ENCODE measurements at regions not wholly inside any gene's neighbourhood (a gene's known extent, or its start where the extent isn't known, plus 50 kb on each side); places are given as distances from the start of the nearest gene placed in this dataset.
"Not testable (repeated sequence)": the region's sequence is repeated elsewhere in the genome, so short reads cannot be mapped to it uniquely, and the experiment has no call there.

DNA sequence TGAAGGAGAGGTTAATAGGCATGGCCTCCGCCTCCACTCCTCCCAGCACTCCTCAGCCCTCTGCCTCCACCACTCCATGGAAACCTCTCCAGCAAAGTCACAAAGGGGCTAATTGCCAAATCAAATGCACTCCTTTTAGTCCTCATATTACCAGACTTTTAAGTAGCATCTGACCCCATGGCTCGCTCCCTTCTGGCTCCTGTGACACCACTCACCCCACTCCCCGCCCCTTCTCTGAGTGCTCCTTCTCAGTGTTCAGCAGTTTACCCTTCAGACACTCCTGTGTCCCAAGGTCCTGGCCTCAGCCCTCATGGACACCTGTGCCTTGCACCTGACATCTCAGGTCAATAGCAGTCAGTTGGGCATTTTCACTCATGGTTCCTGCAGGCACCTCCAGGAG is 243.5 kb upstream of the CCL2 start:
- Histone ChIP-seq H3K27ac (no peak overlapping the region), H3K4me1 (ENCODE audit: control insufficient read depth in 1 of 2, insufficient read depth in 1 of 2, low read depth in 1 of 2, low read length in 1 of 2) (no peaks in the 10 kb centered on the region), H3K9me3 (no peaks in the 10 kb centered on the region), H3K4me3 (ENCODE audit: low read depth in 1 of 2, low read length in 1 of 2) (no peak overlapping the region), H3K27me3 (no peaks in the 10 kb centered on the region), H3K36me3 (no peaks in the 10 kb centered on the region)
- TF ChIP-seq, protein P1, sequence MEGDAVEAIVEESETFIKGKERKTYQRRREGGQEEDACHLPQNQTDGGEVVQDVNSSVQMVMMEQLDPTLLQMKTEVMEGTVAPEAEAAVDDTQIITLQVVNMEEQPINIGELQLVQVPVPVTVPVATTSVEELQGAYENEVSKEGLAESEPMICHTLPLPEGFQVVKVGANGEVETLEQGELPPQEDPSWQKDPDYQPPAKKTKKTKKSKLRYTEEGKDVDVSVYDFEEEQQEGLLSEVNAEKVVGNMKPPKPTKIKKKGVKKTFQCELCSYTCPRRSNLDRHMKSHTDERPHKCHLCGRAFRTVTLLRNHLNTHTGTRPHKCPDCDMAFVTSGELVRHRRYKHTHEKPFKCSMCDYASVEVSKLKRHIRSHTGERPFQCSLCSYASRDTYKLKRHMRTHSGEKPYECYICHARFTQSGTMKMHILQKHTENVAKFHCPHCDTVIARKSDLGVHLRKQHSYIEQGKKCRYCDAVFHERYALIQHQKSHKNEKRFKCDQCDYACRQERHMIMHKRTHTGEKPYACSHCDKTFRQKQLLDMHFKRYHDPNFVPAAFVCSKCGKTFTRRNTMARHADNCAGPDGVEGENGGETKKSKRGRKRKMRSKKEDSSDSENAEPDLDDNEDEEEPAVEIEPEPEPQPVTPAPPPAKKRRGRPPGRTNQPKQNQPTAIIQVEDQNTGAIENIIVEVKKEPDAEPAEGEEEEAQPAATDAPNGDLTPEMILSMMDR (IDR thresholded peaks at IDR 0.05): no peak

DNA sequence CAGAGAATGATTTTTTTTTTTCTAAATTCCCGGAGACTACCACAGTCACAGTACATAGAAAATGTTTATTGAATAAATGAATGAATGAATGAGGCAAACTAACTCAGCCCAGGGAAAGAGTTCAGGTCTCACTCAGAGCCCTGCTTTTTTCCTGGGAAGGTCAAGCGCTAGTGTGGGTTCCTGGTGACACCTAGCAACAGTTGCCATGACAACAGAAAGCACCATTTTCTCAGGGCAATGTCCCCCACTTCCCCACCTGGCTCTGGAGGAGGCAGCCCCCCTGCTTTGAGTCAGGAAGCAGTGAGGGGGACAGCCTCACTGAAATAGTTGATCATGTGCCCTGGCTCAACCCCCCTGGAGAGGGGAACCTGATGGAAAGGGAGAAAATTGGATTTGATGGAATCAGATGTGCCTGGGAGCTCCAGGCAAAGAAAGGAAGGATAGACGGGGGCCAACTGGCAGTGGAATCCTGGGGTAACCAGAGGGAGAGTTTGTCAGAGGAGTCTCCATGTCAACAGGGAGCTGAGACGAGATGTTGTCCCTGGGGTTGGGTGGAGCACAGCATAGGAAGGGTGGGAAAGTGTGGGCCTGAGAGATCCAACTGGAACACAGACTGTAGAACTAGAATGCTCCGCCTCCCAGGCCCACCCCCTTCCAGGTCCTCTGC is 242.2 kb upstream of the CCL2 start:
- no peak overlapping the region for H3K27ac ChIP-seq
- no peaks in the 10 kb centered on the region for H3K9me3 ChIP-seq
- no peaks in the 10 kb centered on the region for H3K36me3 ChIP-seq
- H3K27me3 ChIP-seq: no peaks in the 10 kb centered on the region
- TF ChIP-seq, protein P1 (IDR thresholded peaks at IDR 0.05): no peak
- no peaks in the 10 kb centered on the region for H3K4me1 ChIP-seq (ENCODE audit: control insufficient read depth in 1 of 2, insufficient read depth in 1 of 2, low read depth in 1 of 2, low read length in 1 of 2)
- no peak overlapping the region for H3K4me3 ChIP-seq (ENCODE audit: low read depth in 1 of 2, low read length in 1 of 2)

DNA sequence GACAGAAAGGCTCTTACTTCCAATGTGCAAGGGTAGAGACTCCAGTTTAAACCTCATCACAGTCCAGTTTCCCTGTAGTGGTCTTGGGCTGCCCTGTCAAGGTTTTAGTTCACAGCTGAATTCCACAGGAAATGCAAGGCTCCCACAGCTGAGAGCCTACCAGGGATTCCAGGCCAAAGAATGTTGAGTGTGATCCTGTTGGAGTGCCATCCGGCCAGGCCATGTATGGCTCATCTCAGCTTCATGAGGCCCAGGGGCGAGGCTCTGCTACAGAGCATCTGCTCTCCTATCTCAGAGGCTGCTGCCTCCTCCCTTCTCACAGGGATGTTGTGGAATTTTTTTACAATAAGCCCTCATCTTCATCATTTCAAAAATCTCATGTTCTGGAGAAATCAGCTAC is 239.8 kb upstream of the CCL2 start:
- no peak overlapping the region for H3K4me3 ChIP-seq (ENCODE audit: low read depth in 1 of 2, low read length in 1 of 2)
- H3K27me3 ChIP-seq: no peaks in the 10 kb centered on the region
- no peaks in the 10 kb centered on the region for H3K36me3 ChIP-seq
- TF ChIP-seq, protein P1 (IDR thresholded peaks at IDR 0.05): no peak
- H3K9me3 ChIP-seq: no peaks in the 10 kb centered on the region
- H3K27ac ChIP-seq: no peak overlapping the region
- no peaks in the 10 kb centered on the region for H3K4me1 ChIP-seq (ENCODE audit: control insufficient read depth in 1 of 2, insufficient read depth in 1 of 2, low read depth in 1 of 2, low read length in 1 of 2)

DNA sequence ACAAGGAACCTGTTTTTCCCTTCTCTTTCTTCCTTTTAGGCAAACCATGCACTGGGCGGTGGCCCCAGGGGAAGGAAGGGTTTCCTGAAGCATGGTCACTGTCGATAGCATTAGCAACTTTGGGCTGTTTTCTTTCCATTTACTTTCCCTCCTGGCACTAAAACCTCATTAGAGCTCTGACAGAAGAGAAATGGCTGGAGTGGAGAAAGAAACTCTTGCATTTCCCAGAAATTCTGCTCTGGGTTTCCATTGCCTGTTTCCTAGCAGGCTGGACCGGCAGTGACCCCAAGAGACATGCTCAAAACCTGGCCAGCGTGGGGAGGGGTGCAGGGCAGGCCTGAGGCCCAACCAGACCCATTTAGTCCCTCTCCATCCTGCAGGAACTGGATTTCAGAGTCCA is 230.7 kb upstream of the CCL2 start:
- H3K27me3 ChIP-seq: peaks cover 4% of the 10 kb centered on the region
- TF ChIP-seq, protein P1 (IDR thresholded peaks at IDR 0.05): no peak
- no peak overlapping the region for H3K27ac ChIP-seq
- H3K4me3 ChIP-seq (ENCODE audit: low read depth in 1 of 2, low read length in 1 of 2): no peak overlapping the region
- no peaks in the 10 kb centered on the region for H3K4me1 ChIP-seq (ENCODE audit: control insufficient read depth in 1 of 2, insufficient read depth in 1 of 2, low read depth in 1 of 2, low read length in 1 of 2)
- no peaks in the 10 kb centered on the region for H3K36me3 ChIP-seq
- no peaks in the 10 kb centered on the region for H3K9me3 ChIP-seq

DNA sequence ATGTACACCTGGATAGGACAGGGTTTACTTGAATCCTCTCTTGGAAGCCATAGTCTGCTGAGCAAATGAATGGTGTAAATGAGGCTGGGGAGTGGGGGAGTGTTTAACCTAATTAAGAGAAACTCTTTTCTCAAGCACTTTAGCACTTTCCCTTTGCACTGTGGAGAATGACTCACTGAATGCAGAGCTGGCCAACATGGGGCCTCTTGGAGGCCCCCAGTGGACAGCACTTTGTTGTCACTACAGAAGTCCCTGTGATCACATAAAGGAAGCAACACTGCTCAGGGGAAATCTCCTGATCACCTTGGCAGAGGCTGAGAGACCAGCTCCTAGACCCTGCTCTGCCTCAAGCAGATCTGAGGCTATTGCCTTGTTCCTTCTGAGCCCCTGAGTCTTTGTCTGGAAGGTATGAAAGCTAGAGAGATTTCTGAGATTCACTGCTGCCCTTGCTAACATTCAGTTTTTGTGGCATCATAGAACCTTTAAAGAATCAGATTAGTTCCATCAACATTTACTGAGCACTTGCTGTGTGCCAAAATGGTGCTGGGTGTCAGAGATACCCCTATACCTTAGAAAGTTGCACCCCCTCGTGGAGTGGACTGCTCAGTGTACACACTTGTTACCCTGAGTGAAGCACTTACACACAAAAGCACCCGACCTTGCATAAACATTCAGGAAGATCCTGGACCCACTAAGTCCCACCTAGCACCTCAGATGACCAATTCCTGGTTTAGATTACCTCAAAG is 230.1 kb upstream of the CCL2 start:
- Histone ChIP-seq H3K9me3 (no peaks in the 10 kb centered on the region), H3K27me3 (peaks cover 4% of the 10 kb centered on the region), H3K4me1 (ENCODE audit: control insufficient read depth in 1 of 2, insufficient read depth in 1 of 2, low read depth in 1 of 2, low read length in 1 of 2) (no peaks in the 10 kb centered on the region), H3K4me3 (ENCODE audit: low read depth in 1 of 2, low read length in 1 of 2) (no peak overlapping the region), H3K27ac (no peak overlapping the region), H3K36me3 (no peaks in the 10 kb centered on the region)
- TF ChIP-seq, protein P1 (IDR thresholded peaks at IDR 0.05): no peak

DNA sequence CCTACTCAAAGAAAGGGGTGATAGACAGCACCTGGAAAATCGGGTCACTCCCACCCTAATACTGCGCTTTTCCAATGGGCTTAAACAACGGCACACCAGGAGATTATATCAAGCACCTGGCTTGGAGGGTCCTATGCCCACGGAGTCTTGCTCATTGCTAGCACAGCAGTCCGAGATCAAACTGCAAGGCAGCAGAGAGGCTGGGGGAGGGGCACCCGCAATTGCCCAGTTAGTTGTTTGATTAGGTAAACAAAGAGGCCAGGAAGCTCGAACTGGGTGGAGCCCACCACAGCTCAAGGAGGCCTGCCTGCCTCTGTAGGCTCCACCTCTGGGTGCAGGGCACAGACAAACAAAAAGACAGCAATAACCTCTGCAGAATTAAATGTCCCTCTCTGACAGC is 224.5 kb upstream of the CCL2 start:
- H3K27ac ChIP-seq; H3K4me3 ChIP-seq (ENCODE audit: low read depth in 1 of 2, low read length in 1 of 2); H3K9me3 ChIP-seq; H3K27me3 ChIP-seq; H3K4me1 ChIP-seq (ENCODE audit: control insufficient read depth in 1 of 2, insufficient read depth in 1 of 2, low read depth in 1 of 2, low read length in 1 of 2); H3K36me3 ChIP-seq: not testable (repeated sequence)

DNA sequence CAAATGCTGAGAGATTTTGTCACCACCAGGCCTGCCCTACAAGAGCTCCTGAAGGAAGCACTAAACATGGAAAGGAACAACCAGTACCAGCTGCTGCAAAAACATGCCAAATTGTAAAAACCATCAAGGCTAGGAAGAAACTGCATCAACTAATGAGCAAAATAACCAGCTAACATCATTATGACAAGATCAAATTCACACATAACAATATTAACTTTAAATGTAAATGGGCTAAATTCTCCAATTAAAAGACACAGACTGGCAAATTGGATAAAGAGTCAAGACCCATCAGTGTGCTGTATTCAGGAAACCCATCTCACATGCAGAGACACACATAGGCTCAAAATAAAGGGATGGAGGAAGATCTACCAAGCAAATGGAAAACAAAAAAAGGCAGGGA is 222.8 kb upstream of the CCL2 start:
- not testable (repeated sequence) for H3K4me1 ChIP-seq (ENCODE audit: control insufficient read depth in 1 of 2, insufficient read depth in 1 of 2, low read depth in 1 of 2, low read length in 1 of 2); H3K27ac ChIP-seq; H3K27me3 ChIP-seq; H3K4me3 ChIP-seq (ENCODE audit: low read depth in 1 of 2, low read length in 1 of 2); H3K9me3 ChIP-seq; H3K36me3 ChIP-seq

DNA sequence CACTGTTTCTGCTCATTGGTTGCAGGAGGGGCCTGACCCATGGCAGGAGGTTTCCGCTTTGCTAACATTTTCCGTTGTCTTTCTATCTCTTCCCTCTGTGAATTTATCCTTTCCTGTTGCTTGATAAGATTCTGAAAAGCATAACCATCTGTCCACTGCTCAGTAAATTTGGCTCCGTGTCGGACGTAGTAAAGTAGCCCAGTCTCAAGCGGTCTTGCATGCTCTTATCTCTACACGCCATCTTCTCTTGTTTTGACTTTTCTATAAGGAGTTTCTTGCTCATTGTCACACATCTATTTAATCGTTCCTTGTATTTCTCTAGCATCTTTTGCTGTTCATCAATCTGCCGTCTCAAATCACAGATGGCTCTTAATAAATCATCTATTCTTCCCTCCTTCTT is 216.3 kb upstream of the CCL2 start:
- H3K27me3 ChIP-seq: peaks cover 33% of the 10 kb centered on the region
- not testable (repeated sequence) for H3K27ac ChIP-seq

DNA sequence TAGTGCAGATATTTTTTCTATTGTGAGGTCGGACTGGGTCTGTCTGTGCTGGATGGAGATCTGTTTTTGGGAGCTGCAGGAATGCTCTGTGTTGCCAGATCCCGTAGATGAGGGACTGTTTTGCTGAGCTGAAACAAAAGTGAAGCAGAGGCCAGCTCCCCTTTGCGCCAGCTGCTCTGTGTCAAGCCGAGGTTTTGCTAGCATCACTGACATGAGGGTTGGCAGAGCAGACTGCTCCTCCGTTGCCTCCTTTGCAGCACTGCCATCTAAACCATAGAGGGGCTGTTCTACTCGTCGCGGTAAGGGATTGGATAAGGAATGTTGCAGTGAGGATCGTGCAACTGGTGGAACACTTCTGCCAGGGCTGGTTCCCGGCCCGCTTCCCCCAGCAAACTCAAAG is 215.9 kb upstream of the CCL2 start:
- H3K4me1 ChIP-seq (ENCODE audit: control insufficient read depth in 1 of 2, insufficient read depth in 1 of 2, low read depth in 1 of 2, low read length in 1 of 2); H3K36me3 ChIP-seq; H3K27ac ChIP-seq; H3K4me3 ChIP-seq (ENCODE audit: low read depth in 1 of 2, low read length in 1 of 2); H3K9me3 ChIP-seq: not testable (repeated sequence)
- peaks cover 33% of the 10 kb centered on the region for H3K27me3 ChIP-seq

More for the DNA sequence above, 216.3 kb upstream of the CCL2 start:
- not testable (repeated sequence) for H3K36me3 ChIP-seq; H3K4me3 ChIP-seq (ENCODE audit: low read depth in 1 of 2, low read length in 1 of 2); H3K9me3 ChIP-seq; H3K4me1 ChIP-seq (ENCODE audit: control insufficient read depth in 1 of 2, insufficient read depth in 1 of 2, low read depth in 1 of 2, low read length in 1 of 2)

Measured in neutrophil (primary cell).